Kidney (tissue), 13 donors: ENCODE measurements at regions not wholly inside any gene's neighbourhood (a gene's known extent, or its start where the extent isn't known, plus 50 kb on each side); places are given as distances from the start of the nearest gene placed in this dataset.

Experiments used
- DNase-seq, 5 donors: peaks; one replicate each; pipeline ENCODE4 v3.0.0-alpha.2; 2013 to 2020
- FAIRE-seq: peaks from 2 replicates; lab custom pipeline; 2012; peaks lifted over from hg19 to GRCh38; lab: Jason Lieb, UNC
- H3K27ac ChIP-seq, 2 donors: one replicate each; pipeline ENCODE4 v1.7.0; 2013; ENCODE audit warnings: low read depth in 2 of 2, low read length in 2 of 2, inconsistent platforms in 1 of 2
- H3K27me3 ChIP-seq: one replicate; pipeline ENCODE4 v1.7.1; 2013; ENCODE audit warnings: low read length, inconsistent platforms; ENCODE audit not compliant: control insufficient read depth, insufficient read depth
- H3K36me3 ChIP-seq, 3 donors: one replicate each; pipeline versions ENCODE4 v1.7.0 to v1.7.1; 2013; ENCODE audit warnings: low read length in 3 of 3, control low read depth in 1 of 3, inconsistent platforms in 1 of 3; ENCODE audit not compliant: insufficient read depth in 3 of 3, control insufficient read depth in 2 of 3
- H3K4me1 ChIP-seq, 3 donors: one replicate each; pipeline versions ENCODE4 v1.7.0 to v1.7.1; 2013; ENCODE audit warnings: low read length in 3 of 3, inconsistent platforms in 1 of 3, low read depth in 1 of 3; ENCODE audit not compliant: control insufficient read depth in 2 of 3, insufficient read depth in 2 of 3
- H3K4me3 ChIP-seq, 3 donors: one replicate each; pipeline versions ENCODE4 v1.7.0 to v1.8.1; 2013; ENCODE audit warnings: low read length in 3 of 3, control low read depth in 1 of 3, inconsistent platforms in 1 of 3
- H3K9ac ChIP-seq, 3 donors: one replicate each; pipeline versions ENCODE4 v1.7.0 to v1.7.1; 2013; ENCODE audit warnings: low read length in 3 of 3, control low read depth in 1 of 3, inconsistent platforms in 1 of 3
- H3K9me3 ChIP-seq, 3 donors: one replicate each; pipeline versions ENCODE4 v1.7.0 to v1.7.1; 2013; ENCODE audit warnings: low read length in 3 of 3, control low read depth in 1 of 3, inconsistent platforms in 1 of 3; ENCODE audit not compliant: control insufficient read depth in 2 of 3, insufficient read depth in 1 of 3
- CTCF ChIP-seq: IDR thresholded peaks from 3 replicates; pipeline ENCODE4 v1.5.1; 2012; ENCODE audit warnings: mild to moderate bottlenecking, moderate library complexity, borderline replicate concordance; ENCODE audit not compliant: insufficient read depth; ENCODE audit errors: extremely low read depth
- intact Hi-C: fragments of 100-400 bp; cut with DNase I; formaldehyde crosslinking; loops from one replicate; pipeline ENCODE4 v1.11.1; 2022
- donor health status: control.
- donor health status: control.
- donor health status: control.
- donor health status: control.
- donor health status: control.
- donor health status: DM: yes; HTN: yes; CAD: no.
- donor health status: Normal renal cell carcinoma (clear cell type).

- H3K4me1 ChIP-seq, result no peaks in the 10 kb centered on the region
- peaks cover 0 to 2% (median 0%) of the 10 kb centered on the region in 3 donors for H3K9me3 ChIP-seq
- H3K4me3 ChIP-seq, result no peak overlapping the region
- no peaks in the 10 kb centered on the region for H3K27me3 ChIP-seq
- DNase-seq (peak in 1 of 5 donors; percentile 5), FAIRE-seq (no peak)
- TF ChIP-seq CTCF, result no peak
- H3K9ac ChIP-seq, result no peak overlapping the region
- intact Hi-C loops, result no loop called here
- H3K27ac ChIP-seq, result no peak overlapping the region
- no peaks in the 10 kb centered on the region for H3K36me3 ChIP-seq
These were observed 56.2 kb upstream of the PPP2R2D start for GRCh38 chr10:131844529-131845084.

GRCh38 chr10:131845505-131846239, 55.1 kb upstream of the PPP2R2D start:
- Histone ChIP-seq H3K4me3 (no peak overlapping the region), H3K36me3 (no peaks in the 10 kb centered on the region), H3K4me1 (no peaks in the 10 kb centered on the region), H3K27me3 (no peaks in the 10 kb centered on the region), H3K9ac (no peak overlapping the region), H3K27ac (no peak overlapping the region), H3K9me3 (peaks cover 0 to 1% (median 0%) of the 10 kb centered on the region in 3 donors)
- no peak for TF ChIP-seq CTCF
- no peak for FAIRE-seq
- DNase-seq, result peak in 1 of 5 donors; percentile 7
- intact Hi-C loops, result no loop called here

- FAIRE-seq, result no peak
- TF ChIP-seq CTCF, result no peak
- no peak overlapping the region for H3K9ac ChIP-seq
- DNase-seq, result peak in 2 of 5 donors; percentile 8 to 38
- H3K27me3 ChIP-seq, result no peaks in the 10 kb centered on the region
- H3K9me3 ChIP-seq, result no peaks in the 10 kb centered on the region
- no peaks in the 10 kb centered on the region for H3K36me3 ChIP-seq
- no peak overlapping the region for H3K27ac ChIP-seq
- no peak overlapping the region for H3K4me3 ChIP-seq
- intact Hi-C loops, result no loop called here
- H3K4me1 ChIP-seq, result no peaks in the 10 kb centered on the region
These were observed 54.3 kb upstream of the PPP2R2D start for GRCh38 chr10:131846240-131847101.
